Fibroblast of peridontal ligament (primary cell): ENCODE measurements at regions not wholly inside any gene's neighbourhood (a gene's known extent, or its start where the extent isn't known, plus 50 kb on each side); places are given as distances from the start of the nearest gene placed in this dataset.

ENCODE experiments used
- DNase-seq: peaks from one replicate; pipeline ENCODE4 v3.0.0-alpha.2; 2010; ENCODE audit errors: extremely low read depth

- DNase-seq: no peak
Observed at GRCh38 chr12:111110556-111110955, 190.2 kb upstream of the MYL2 start.

- no peak for DNase-seq
Observed at GRCh38 chr12:111108726-111109125, 188.3 kb upstream of the MYL2 start.

GRCh38 chr12:111107392-111108178, 187.2 kb upstream of the MYL2 start:
- DNase-seq: no peak

GRCh38 chr12:111105294-111105693, 184.9 kb upstream of the MYL2 start:
- DNase-seq: no peak

- DNase-seq: no peak
Observed at GRCh38 chr12:111103583-111103982, 183.2 kb upstream of the MYL2 start.

- no peak for DNase-seq
Observed at GRCh38 chr12:111102102-111102739, 181.8 kb upstream of the MYL2 start.

- DNase-seq: no peak
Observed at GRCh38 chr12:111101003-111101402, 180.6 kb upstream of the MYL2 start.

- DNase-seq: no peak
Observed at GRCh38 chr12:111100554-111100953, 180.2 kb upstream of the MYL2 start.

GRCh38 chr12:111100003-111100402, 179.6 kb upstream of the MYL2 start:
- no peak for DNase-seq

- no peak for DNase-seq
Observed at GRCh38 chr12:111099186-111099585, 178.8 kb upstream of the MYL2 start.

- DNase-seq: no peak
Observed at GRCh38 chr12:111094157-111095010, 174.0 kb upstream of the MYL2 start.

- no peak for DNase-seq
Observed at GRCh38 chr12:111093428-111094142, 173.2 kb upstream of the MYL2 start.

GRCh38 chr12:111091051-111091450, 170.7 kb upstream of the MYL2 start:
- no peak for DNase-seq

- DNase-seq: no peak
Observed at GRCh38 chr12:111089616-111090015, 169.2 kb upstream of the MYL2 start.

GRCh38 chr12:111088409-111088808, 168.0 kb upstream of the MYL2 start:
- no peak for DNase-seq

GRCh38 chr12:111086947-111087700, 166.7 kb upstream of the MYL2 start:
- DNase-seq: no peak

- DNase-seq: no peak
Observed at GRCh38 chr12:111085096-111085495, 164.7 kb upstream of the MYL2 start.

- no peak for DNase-seq
Observed at GRCh38 chr12:111084605-111085004, 164.2 kb upstream of the MYL2 start.

- no peak for DNase-seq
Observed at GRCh38 chr12:111084158-111084557, 163.8 kb upstream of the MYL2 start.

- DNase-seq: no peak
Observed at GRCh38 chr12:111081600-111081999, 161.2 kb upstream of the MYL2 start.

- DNase-seq: no peak
Observed at GRCh38 chr12:111078731-111079130, 158.4 kb upstream of the MYL2 start.
